K562 (cell line): ENCODE measurements at regions not wholly inside any gene's neighbourhood (a gene's known extent, or its start where the extent isn't known, plus 50 kb on each side); places are given as distances from the start of the nearest gene placed in this dataset.

Experiments
- ATAC-seq: fragments of 200-7000 bp; cut with Tn5 transposase; 3 replicates; pipeline ENCODE4 v1.9.1; 2020; ENCODE audit warnings: moderate library complexity
- BruUV-seq: library from RNA; stranded (reverse); fragments of 400-500 nt; replicated peaks from 2 replicates; lab custom pipeline; 2021; lab: Mats Ljungman, UMichigan
- CTCF ChIA-PET: fragments of 300-600 bp; formaldehyde crosslinking; extraction: SDS; loops from one replicate; lab custom pipeline; 2021; ENCODE audit warnings: low intra/inter-chr PET ratio; lab: Yijun Ruan, JAX
- POLR2A ChIA-PET: fragments of 300-600, 350-650 bp; sonication (Branson Sonifier 250); formaldehyde crosslinking; extraction: SDS; loops from one replicate; lab custom pipeline; 2021; ENCODE audit warnings: antibody characterized with exemption, inconsistent platforms; lab: Yijun Ruan, JAX
- DNase-seq, 4 experiments: peaks; one replicate each; pipeline versions ENCODE4 v3.0.0 to v3.0.0-alpha.2; 2011 to 2018; ENCODE audit warnings: low spot score in 3 of 4, mixed read lengths in 3 of 4; ENCODE audit errors: extremely low read depth in 1 of 4
- FAIRE-seq: peaks from 2 replicates; lab custom pipeline; 2011; peaks lifted over from hg19 to GRCh38; lab: Jason Lieb, UNC
- H2AFZ ChIP-seq: 2 replicates; pipeline ENCODE4 v1.6.0; 2011; ENCODE audit warnings: low read depth, low read length, control low read depth, inconsistent platforms
- H3K27ac ChIP-seq: fragments of 200-600 bp; 3 replicates; pipeline ENCODE4 v1.8.0; 2011; ENCODE audit warnings: low read depth, mild to moderate bottlenecking, control low read depth, inconsistent platforms, low read length, moderate library complexity, mixed read lengths; ENCODE audit errors: extremely low read depth
- H3K27me3 ChIP-seq, 2 experiments: fragments of 300-600 bp in 1 of 2; 2 replicates in 1 of 2; 3 replicates in 1 of 2; pipeline versions ENCODE4 v1.6.0 to v1.8.0; 2011; ENCODE audit warnings: inconsistent platforms in 2 of 2, low read length in 2 of 2, mild to moderate bottlenecking in 1 of 2, mixed read lengths in 1 of 2, moderate library complexity in 1 of 2; ENCODE audit not compliant: control insufficient read depth in 2 of 2, insufficient read depth in 2 of 2
- H3K36me3 ChIP-seq: fragments of 300-600 bp; 3 replicates; pipeline ENCODE4 v1.8.0; 2011; ENCODE audit warnings: mild to moderate bottlenecking, low read length, inconsistent platforms; ENCODE audit not compliant: control insufficient read depth, insufficient read depth
- H3K4me1 ChIP-seq, 2 experiments: fragments of 200-600 bp in 1 of 2; replicated peaks in 1 of 2; 2 replicates in 1 of 2; 3 replicates in 1 of 2; pipeline versions ENCODE4 v1.5.1 to v1.8.0; 2011; ENCODE audit warnings: inconsistent platforms in 2 of 2, low read length in 2 of 2, mild to moderate bottlenecking in 1 of 2, mixed read lengths in 1 of 2, moderate library complexity in 1 of 2; ENCODE audit not compliant: control insufficient read depth in 2 of 2, insufficient read depth in 2 of 2
- H3K4me2 ChIP-seq: 2 replicates; pipeline ENCODE4 v1.6.1; 2011; ENCODE audit warnings: low read length, control low read depth, inconsistent platforms, mixed read lengths; ENCODE audit not compliant: insufficient read depth
- H3K4me3 ChIP-seq: fragments of 200-600 bp; sonication (generic), shearing (Covaris generic); 2 replicates; pipeline ENCODE4 v1.5.1; 2016; ENCODE audit warnings: control low read depth, inconsistent platforms
- H3K79me2 ChIP-seq: fragments of 200-600 bp; 3 replicates; pipeline ENCODE4 v1.8.0; 2011; ENCODE audit warnings: low read length, inconsistent platforms; ENCODE audit not compliant: control insufficient read depth, insufficient read depth
- H3K9ac ChIP-seq, 2 experiments: 2 replicates each; pipeline versions ENCODE4 v1.6.0 to v1.6.1; 2011; ENCODE audit warnings: low read depth in 2 of 2, low read length in 2 of 2, control low read depth in 1 of 2, inconsistent platforms in 1 of 2, mild to moderate bottlenecking in 1 of 2, mixed read lengths in 1 of 2; ENCODE audit not compliant: insufficient read depth in 1 of 2
- H3K9me1 ChIP-seq: one replicate; pipeline ENCODE4 v1.6.0; 2011; ENCODE audit warnings: inconsistent platforms, mild to moderate bottlenecking, low read length, moderate library complexity; ENCODE audit not compliant: control insufficient read depth, insufficient read depth
- H3K9me3 ChIP-seq: replicated peaks from 2 replicates; pipeline ENCODE4 v1.5.1; 2011; ENCODE audit warnings: low read depth, low read length, inconsistent platforms; ENCODE audit not compliant: control insufficient read depth, insufficient read depth
- H4K20me1 ChIP-seq: replicated peaks from 2 replicates; pipeline ENCODE4 v1.6.1; 2011; ENCODE audit warnings: low read length, inconsistent platforms, mixed read lengths; ENCODE audit not compliant: control insufficient read depth, insufficient read depth
- ATF6 ChIP-seq: sonication (generic); formaldehyde crosslinking; IDR thresholded peaks from 2 replicates; pipeline ENCODE4 v1.4.0; 2020; ENCODE audit warnings: mild to moderate bottlenecking, missing genetic modification reagents
- BCL6 ChIP-seq: fragments of 250-450 bp; sonication (Bioruptor Pico); IDR thresholded peaks from 2 replicates; pipeline ENCODE4 v1.4.0; 2020
- DIDO1 ChIP-seq: fragments of 450-650 bp; IDR thresholded peaks from 2 replicates; pipeline ENCODE4 v1.6.1; 2016; ENCODE audit warnings: low read depth, missing biosample characterization, missing genetic modification characterization
- FOXO4 ChIP-seq: fragments of 450-650 bp; formaldehyde crosslinking; IDR thresholded peaks from 2 replicates; pipeline ENCODE4 v1.4.0; 2020; ENCODE audit warnings: mild to moderate bottlenecking, moderate library complexity
- NCOA2 ChIP-seq, 2 experiments: fragments of 450-650 bp; IDR thresholded peaks; 2 replicates each; pipeline ENCODE4 v1.6.1; 2018; ENCODE audit warnings: mild to moderate bottlenecking in 2 of 2, moderate library complexity in 1 of 2; ENCODE audit not compliant: partially characterized antibody in 2 of 2
- NR0B1 ChIP-seq: fragments of 450-650 bp; IDR thresholded peaks from one replicate; pipeline ENCODE4 v1.6.1; 2018; ENCODE audit warnings: mild to moderate bottlenecking, moderate library complexity; ENCODE audit not compliant: partially characterized antibody
- PHTF2 ChIP-seq: fragments of 250-450 bp; sonication (Bioruptor Pico); IDR thresholded peaks from 2 replicates; pipeline ENCODE4 v1.5.0; 2021; ENCODE audit warnings: mild to moderate bottlenecking
- SIN3B ChIP-seq: fragments of 450-650 bp; IDR thresholded peaks from 2 replicates; pipeline ENCODE4 v1.6.1; 2017; ENCODE audit warnings: low read depth, mild to moderate bottlenecking, moderate library complexity
- SMAD4 ChIP-seq: fragments of 250-450 bp; sonication (Bioruptor Pico); conservative IDR thresholded peaks from 2 replicates; pipeline ENCODE4 v1.8.0; 2021; ENCODE audit warnings: inconsistent platforms, mild to moderate bottlenecking, moderate library complexity
- ZNF277 ChIP-seq: fragments of 250-450 bp; sonication (Bioruptor Pico); IDR thresholded peaks from 2 replicates; pipeline ENCODE4 v1.8.0; 2022; ENCODE audit warnings: inconsistent platforms, mild to moderate bottlenecking, moderate library complexity, borderline replicate concordance
- ZSCAN32 ChIP-seq: fragments of 450-650 bp; formaldehyde crosslinking; IDR thresholded peaks from 2 replicates; pipeline ENCODE4 v1.4.0; 2020; ENCODE audit warnings: mild to moderate bottlenecking, moderate library complexity
- WGBS: fragments of 100-300 bp; shearing (Covaris generic); methylation state at CpG from one replicate; pipeline ENCODE4 v1.1.6; 2016; ENCODE audit warnings: low coverage, mixed read lengths; ENCODE audit not compliant: insufficient coverage; ENCODE audit errors: missing lambda C conversion rate; 5-methylcytosine and 5-hydroxymethylcytosine counted together
- in situ Hi-C: fragments of 300-500 bp; cut with MboI; formaldehyde crosslinking; loops from 4 replicates; pipeline ENCODE4 v1.15.0; 2018; ENCODE audit warnings: inconsistent platforms, mixed read lengths
- intact Hi-C: fragments of 100-400 bp; cut with micrococcal nuclease; formaldehyde crosslinking; loops from 2 replicates; pipeline ENCODE4 v1.14.2; 2022
- TF ChIP-seq, protein P1 (sequence below): fragments of 450-650 bp; IDR thresholded peaks from 2 replicates; pipeline ENCODE4 v1.6.1; 2017; ENCODE audit warnings: antibody characterized with exemption

DNA sequence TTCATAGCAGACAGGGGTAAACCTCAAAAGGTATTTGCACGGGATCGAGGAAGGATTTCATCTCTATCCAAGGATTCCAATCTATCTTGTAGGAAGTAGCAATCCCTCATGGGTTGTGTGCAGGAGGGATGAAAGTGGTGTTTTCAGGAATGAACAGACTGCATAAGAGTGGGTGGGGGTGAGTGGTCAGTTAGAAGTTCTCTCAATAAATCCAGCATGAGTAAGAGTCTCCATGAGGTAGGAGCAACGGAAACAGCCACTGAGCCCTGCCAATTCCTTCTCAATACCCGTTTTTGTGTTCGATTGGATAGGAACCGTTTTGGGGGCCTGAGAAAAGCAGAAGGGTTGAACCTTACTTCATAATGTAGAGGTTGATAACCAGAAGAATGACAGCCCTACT lies 375.6 kb downstream of the SOX9 start (continued):
- TF ChIP-seq ZNF277 (CRISPR knock-in tag): no peak
- no peak for TF ChIP-seq NCOA2 (IDR thresholded peaks at IDR 0.05; ENCODE audit: partially characterized antibody in 2 of 2)
- no peak for TF ChIP-seq ZSCAN32 (CRISPR knock-in tag)
- no peak for TF ChIP-seq ATF6
- no peak for TF ChIP-seq DIDO1 (tag)
- no peak for TF ChIP-seq SMAD4 (CRISPR knock-in tag)

DNA sequence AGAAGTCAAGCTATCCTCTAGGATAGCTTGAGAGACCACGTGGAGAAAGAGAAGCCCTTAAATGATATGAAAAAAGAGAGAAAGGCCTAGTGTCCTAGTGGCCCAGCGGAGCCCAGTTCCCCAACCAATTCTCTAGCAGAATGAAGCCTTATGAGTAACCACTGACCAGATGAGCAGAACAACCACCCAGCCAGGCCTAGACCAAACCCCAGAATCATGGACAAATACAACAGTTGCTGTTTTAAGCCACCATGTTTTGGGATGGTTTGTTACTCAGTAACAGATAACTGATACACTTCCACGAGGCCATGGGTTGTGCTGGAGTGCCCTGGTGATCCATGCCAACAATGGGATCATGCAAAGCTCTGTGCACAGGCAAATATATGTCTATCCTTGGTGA lies 377.1 kb downstream of the SOX9 start:
- Histone ChIP-seq H3K9me1 (no peaks in the 10 kb centered on the region), H3K36me3 (no peaks in the 10 kb centered on the region), H3K9ac (no peak overlapping the region), H3K4me3 (no peak overlapping the region), H3K27me3 (peaks cover 2 to 7% of the 10 kb centered on the region in 2 experiments; a peak in 1 of 5 replicates), H4K20me1 (no peaks in the 10 kb centered on the region), H3K4me1 (no peaks in the 10 kb centered on the region), H2AFZ (no peak overlapping the region), H3K79me2 (no peaks in the 10 kb centered on the region), H3K4me2 (no peak overlapping the region), H3K27ac (no peak overlapping the region), H3K9me3 (no peaks in the 10 kb centered on the region)
- 0% methylated on average over 3 of the region's 3 CpGs for WGBS
- ATAC-seq: no peak
- CTCF ChIA-PET: no interaction called here
- intact Hi-C loops (no loop called here), in situ Hi-C loops (no loop called here)
- DNase-seq: no peak
- POLR2A ChIA-PET: no interaction called here
- no TSS peak for BruUV-seq
- no peak for FAIRE-seq
- no peak for TF ChIP-seq FOXO4 (CRISPR knock-in tag)
- TF ChIP-seq, protein P1, sequence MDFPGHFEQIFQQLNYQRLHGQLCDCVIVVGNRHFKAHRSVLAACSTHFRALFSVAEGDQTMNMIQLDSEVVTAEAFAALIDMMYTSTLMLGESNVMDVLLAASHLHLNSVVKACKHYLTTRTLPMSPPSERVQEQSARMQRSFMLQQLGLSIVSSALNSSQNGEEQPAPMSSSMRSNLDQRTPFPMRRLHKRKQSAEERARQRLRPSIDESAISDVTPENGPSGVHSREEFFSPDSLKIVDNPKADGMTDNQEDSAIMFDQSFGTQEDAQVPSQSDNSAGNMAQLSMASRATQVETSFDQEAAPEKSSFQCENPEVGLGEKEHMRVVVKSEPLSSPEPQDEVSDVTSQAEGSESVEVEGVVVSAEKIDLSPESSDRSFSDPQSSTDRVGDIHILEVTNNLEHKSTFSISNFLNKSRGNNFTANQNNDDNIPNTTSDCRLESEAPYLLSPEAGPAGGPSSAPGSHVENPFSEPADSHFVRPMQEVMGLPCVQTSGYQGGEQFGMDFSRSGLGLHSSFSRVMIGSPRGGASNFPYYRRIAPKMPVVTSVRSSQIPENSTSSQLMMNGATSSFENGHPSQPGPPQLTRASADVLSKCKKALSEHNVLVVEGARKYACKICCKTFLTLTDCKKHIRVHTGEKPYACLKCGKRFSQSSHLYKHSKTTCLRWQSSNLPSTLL: no peak
- TF ChIP-seq NR0B1: no peak
- no peak for TF ChIP-seq BCL6 (CRISPR knock-in tag)
- no peak for TF ChIP-seq SIN3B
- no peak for TF ChIP-seq PHTF2
